IMR-90 (cell line): ENCODE measurements at regions not wholly inside any gene's neighbourhood (a gene's known extent, or its start where the extent isn't known, plus 50 kb on each side); places are given as distances from the start of the nearest gene placed in this dataset.

Experiments used
- CTCF ChIP-seq: conservative IDR thresholded peaks from 2 replicates; pipeline ENCODE4 v1.5.1; 2012; ENCODE audit warnings: mild to moderate bottlenecking, low read depth, low read length, improper control_type of control experiment
- MAFK ChIP-seq: IDR thresholded peaks from 2 replicates; pipeline ENCODE4 v1.6.1; 2012; ENCODE audit warnings: low read depth, low read length, improper control_type of control experiment
- MXI1 ChIP-seq: IDR thresholded peaks from 2 replicates; pipeline ENCODE4 v1.6.1; 2012; ENCODE audit warnings: low read depth, mild to moderate bottlenecking, low read length, moderate library complexity, borderline replicate concordance
- POLR2A ChIP-seq: IDR thresholded peaks from 2 replicates; pipeline ENCODE4 v1.6.1; 2012; ENCODE audit warnings: mild to moderate bottlenecking, low read depth, low read length

- TF ChIP-seq POLR2A = no peak
- TF ChIP-seq MAFK = no peak
- TF ChIP-seq MXI1 = no peak
- no peak for TF ChIP-seq CTCF
Measured at GRCh38 chr3:170711786-170712185, 125.9 kb upstream of the SLC7A14 start.
